Esophagus muscularis mucosa (tissue), 4 donors: ENCODE measurements at regions not wholly inside any gene's neighbourhood (a gene's known extent, or its start where the extent isn't known, plus 50 kb on each side); places are given as distances from the start of the nearest gene placed in this dataset.

Experiments
- CTCF ChIP-seq, 3 experiments: fragments of 200-600 bp in 2 of 3; fragments of 450-650 bp in 1 of 3; sonication (generic) in 2 of 3; IDR thresholded peaks; one replicate each; pipeline ENCODE4 v1.5.1; 2017 to 2019; ENCODE audit warnings: antibody characterized with exemption in 3 of 3, mild to moderate bottlenecking in 2 of 3, moderate library complexity in 1 of 3
- EP300 ChIP-seq: sonication (generic); formaldehyde crosslinking; IDR thresholded peaks from one replicate; pipeline ENCODE4 v1.6.1; 2017; ENCODE audit warnings: antibody characterized with exemption
- POLR2A ChIP-seq: fragments of 450-650 bp; IDR thresholded peaks from one replicate; pipeline ENCODE4 v1.6.1; 2017; ENCODE audit warnings: antibody characterized with exemption, moderate library complexity, mild to moderate bottlenecking, low read depth

- no peak for TF ChIP-seq CTCF (IDR thresholded peaks at IDR 0.05)
- TF ChIP-seq POLR2A: no peak
- TF ChIP-seq EP300: no peak
Measured at GRCh38 chr11:15336021-15336420, 221.3 kb downstream of the INSC start.
